PFSK-1 (cell line): ENCODE measurements at regions not wholly inside any gene's neighbourhood (a gene's known extent, or its start where the extent isn't known, plus 50 kb on each side); places are given as distances from the start of the nearest gene placed in this dataset.

Source experiments
- FOXP2 ChIP-seq: optimal IDR thresholded peaks from 2 replicates; pipeline ENCODE3; 2011; ENCODE audit warnings: borderline replicate concordance, control low read depth, inconsistent platforms; ENCODE audit not compliant: insufficient read depth; ENCODE audit errors: extremely low read length, extremely low read depth
- POLR2AphosphoS5 ChIP-seq: IDR thresholded peaks from 2 replicates; pipeline ENCODE4 v1.6.1; 2012; ENCODE audit warnings: low read depth, mild to moderate bottlenecking, control low read depth, low read length, moderate library complexity
- REST ChIP-seq, 2 experiments: IDR thresholded peaks; 2 replicates each; pipeline versions ENCODE4 v1.6.1 to v1.8.0; 2011 to 2012; ENCODE audit warnings: low read depth in 2 of 2, low read length in 2 of 2, control low read depth in 1 of 2, inconsistent platforms in 1 of 2, mild to moderate bottlenecking in 1 of 2, moderate library complexity in 1 of 2; ENCODE audit not compliant: insufficient read depth in 1 of 2
- SIN3A ChIP-seq: IDR thresholded peaks from 2 replicates; pipeline ENCODE4 v1.6.1; 2012; ENCODE audit warnings: mild to moderate bottlenecking, low read length, moderate library complexity, borderline replicate concordance; ENCODE audit not compliant: insufficient read depth
- TAF1 ChIP-seq: IDR thresholded peaks from 2 replicates; pipeline ENCODE4 v1.6.1; 2012; ENCODE audit warnings: low read length, control low read depth, borderline replicate concordance; ENCODE audit not compliant: insufficient read depth

GRCh38 chr9:31612336-31613030, 772.0 kb upstream of the ACO1 start:
- TF ChIP-seq TAF1 (no peak), FOXP2 (no peak)

- TF ChIP-seq POLR2AphosphoS5 (no peak), FOXP2 (no peak), TAF1 (no peak), SIN3A (no peak), REST (IDR thresholded peaks at IDR 0.05; ENCODE audit: insufficient read depth in 1 of 2, low read depth in 2 of 2, low read length in 2 of 2) (no peak)
Observed at GRCh38 chr9:31615966-31616365, 768.5 kb upstream of the ACO1 start.

DNA sequence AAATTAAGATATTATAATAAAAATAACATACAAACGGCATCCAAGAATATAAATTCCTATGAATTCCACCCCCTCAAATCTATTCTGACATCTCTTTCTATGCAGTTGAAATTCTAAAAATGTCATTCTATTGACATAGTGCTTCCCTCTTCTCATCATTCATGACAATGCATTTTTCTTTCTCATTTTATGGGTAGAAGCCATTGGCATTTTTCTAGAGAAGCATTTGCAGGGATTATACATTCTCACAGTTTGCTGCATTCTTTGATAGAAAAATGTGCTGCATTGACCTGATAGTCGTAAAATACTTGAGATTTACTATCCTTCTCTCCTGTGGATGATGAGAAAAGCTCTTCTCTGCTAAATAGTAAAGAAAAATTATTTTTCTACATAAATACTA, 760.9 kb upstream of the ACO1 start:
- TF ChIP-seq TAF1 (no peak), POLR2AphosphoS5 (no peak), SIN3A (no peak), REST (IDR thresholded peaks at IDR 0.05; ENCODE audit: insufficient read depth in 1 of 2, low read depth in 2 of 2, low read length in 2 of 2) (no peak), FOXP2 (no peak)

GRCh38 chr9:31629292-31629691, 755.2 kb upstream of the ACO1 start:
- no peak for TF ChIP-seq TAF1
- TF ChIP-seq POLR2AphosphoS5 = no peak
- no peak for TF ChIP-seq FOXP2
- no peak for TF ChIP-seq SIN3A
- no peak for TF ChIP-seq REST (IDR thresholded peaks at IDR 0.05; ENCODE audit: insufficient read depth in 1 of 2, low read depth in 2 of 2, low read length in 2 of 2)

GRCh38 chr9:31637265-31637664, 747.2 kb upstream of the ACO1 start:
- no peak for TF ChIP-seq SIN3A
- no peak for TF ChIP-seq FOXP2
- no peak for TF ChIP-seq POLR2AphosphoS5
- no peak for TF ChIP-seq TAF1
- no peak for TF ChIP-seq REST (IDR thresholded peaks at IDR 0.05; ENCODE audit: insufficient read depth in 1 of 2, low read depth in 2 of 2, low read length in 2 of 2)

- TF ChIP-seq SIN3A = no peak
- no peak for TF ChIP-seq POLR2AphosphoS5
- TF ChIP-seq FOXP2 = no peak
- TF ChIP-seq REST (IDR thresholded peaks at IDR 0.05; ENCODE audit: insufficient read depth in 1 of 2, low read depth in 2 of 2, low read length in 2 of 2) = no peak
- no peak for TF ChIP-seq TAF1
Observed at GRCh38 chr9:31637861-31638260, 746.6 kb upstream of the ACO1 start.
